HEK293 (cell line): ENCODE measurements at regions not wholly inside any gene's neighbourhood (a gene's known extent, or its start where the extent isn't known, plus 50 kb on each side); places are given as distances from the start of the nearest gene placed in this dataset.

ENCODE experiments used
- CTCF ChIA-PET: fragments of 350-600 bp; formaldehyde crosslinking; extraction: SDS; loops from one replicate; lab custom pipeline; 2021; ENCODE audit warnings: antibody characterized with exemption; lab: Yijun Ruan, JAX
- POLR2A ChIA-PET: fragments of 300-600 bp; formaldehyde crosslinking; extraction: SDS; loops from one replicate; lab custom pipeline; 2020; ENCODE audit warnings: antibody characterized with exemption, inconsistent platforms; lab: Yijun Ruan, JAX
- H3K27ac ChIP-seq: fragments of 200-500 bp; sonication (Bioruptor generic); 2 replicates; pipeline ENCODE4 v1.5.1; 2014; ENCODE audit warnings: low read depth, low read length, control low read depth, inconsistent platforms; ENCODE audit errors: extremely low read depth
- H3K36me3 ChIP-seq, 2 experiments: fragments of 200-500 bp in 1 of 2; sonication (Bioruptor generic) in 1 of 2; 1 replicate in 1 of 2; 2 replicates in 1 of 2; pipeline ENCODE4 v1.5.1; 2014 to 2017; ENCODE audit warnings: inconsistent platforms in 2 of 2, low read length in 2 of 2; ENCODE audit not compliant: control insufficient read depth in 2 of 2, insufficient read depth in 1 of 2
- H3K4me1 ChIP-seq: fragments of 200-500 bp; sonication (Bioruptor generic); 2 replicates; pipeline ENCODE4 v1.5.1; 2014; ENCODE audit warnings: mild to moderate bottlenecking, low read length, inconsistent platforms; ENCODE audit not compliant: control insufficient read depth, insufficient read depth
- H3K4me3 ChIP-seq: 2 replicates; pipeline ENCODE4 v1.5.1; 2011; ENCODE audit warnings: low read depth, mild to moderate bottlenecking, control low read depth, low read length, moderate library complexity
- H3K9me3 ChIP-seq: fragments of 200-500 bp; sonication (Bioruptor generic); 2 replicates; pipeline ENCODE4 v1.5.1; 2014; ENCODE audit warnings: low read depth, low read length, inconsistent platforms; ENCODE audit not compliant: control insufficient read depth, insufficient read depth
- GFI1B ChIP-seq: fragments of 450-650 bp; formaldehyde crosslinking; IDR thresholded peaks from 2 replicates; pipeline ENCODE4 v1.5.1; 2016; ENCODE audit warnings: missing biosample characterization, missing genetic modification characterization
- HIC1 ChIP-seq: fragments of 450-650 bp; formaldehyde crosslinking; IDR thresholded peaks from 2 replicates; pipeline ENCODE4 v1.5.1; 2016; ENCODE audit warnings: missing biosample characterization, missing genetic modification characterization
- KLF10 ChIP-seq: fragments of 450-650 bp; IDR thresholded peaks from 2 replicates; pipeline ENCODE4 v1.5.1; 2018; ENCODE audit warnings: missing biosample characterization, mild to moderate bottlenecking, missing genetic modification characterization
- KLF9 ChIP-seq: fragments of 450-650 bp; formaldehyde crosslinking; IDR thresholded peaks from 2 replicates; pipeline ENCODE4 v1.5.1; 2016; ENCODE audit warnings: missing biosample characterization, missing genetic modification characterization, low read depth
- PBX3 ChIP-seq: sonication (generic); formaldehyde crosslinking; IDR thresholded peaks from 2 replicates; pipeline ENCODE4 v1.8.1; 2022; ENCODE audit warnings: mild to moderate bottlenecking, moderate library complexity, missing genetic modification reagents
- PRDM6 ChIP-seq: fragments of 450-650 bp; formaldehyde crosslinking; IDR thresholded peaks from 2 replicates; pipeline ENCODE4 v1.5.1; 2017; ENCODE audit warnings: missing biosample characterization, missing genetic modification characterization
- SP7 ChIP-seq: fragments of 450-650 bp; formaldehyde crosslinking; IDR thresholded peaks from 2 replicates; pipeline ENCODE4 v1.5.1; 2016; ENCODE audit warnings: missing biosample characterization, missing genetic modification characterization
- ZBTB21 ChIP-seq: fragments of 450-650 bp; formaldehyde crosslinking; IDR thresholded peaks from 2 replicates; pipeline ENCODE4 v1.5.1; 2017; ENCODE audit warnings: missing biosample characterization, missing genetic modification characterization
- ZBTB6 ChIP-seq: fragments of 450-650 bp; formaldehyde crosslinking; IDR thresholded peaks from 2 replicates; pipeline ENCODE4 v1.5.1; 2017; ENCODE audit warnings: missing biosample characterization, missing genetic modification characterization
- ZNF10 ChIP-seq: fragments of 450-650 bp; formaldehyde crosslinking; IDR thresholded peaks from 2 replicates; pipeline ENCODE4 v1.5.1; 2017; ENCODE audit warnings: missing biosample characterization, missing genetic modification characterization
- ZNF138 ChIP-seq: fragments of 450-650 bp; formaldehyde crosslinking; IDR thresholded peaks from 2 replicates; pipeline ENCODE4 v1.5.1; 2016; ENCODE audit warnings: missing biosample characterization, missing genetic modification characterization, borderline replicate concordance
- ZNF18 ChIP-seq: fragments of 450-650 bp; formaldehyde crosslinking; IDR thresholded peaks from 2 replicates; pipeline ENCODE4 v1.5.1; 2016; ENCODE audit warnings: missing biosample characterization, missing genetic modification characterization
- ZNF311 ChIP-seq: fragments of 450-650 bp; formaldehyde crosslinking; IDR thresholded peaks from 2 replicates; pipeline ENCODE4 v1.5.1; 2017; ENCODE audit warnings: missing biosample characterization, missing genetic modification characterization, borderline replicate concordance
- ZNF416 ChIP-seq: fragments of 450-650 bp; formaldehyde crosslinking; IDR thresholded peaks from 2 replicates; pipeline ENCODE4 v1.5.1; 2016; ENCODE audit warnings: missing biosample characterization, missing genetic modification characterization
- ZNF544 ChIP-seq: fragments of 450-650 bp; formaldehyde crosslinking; IDR thresholded peaks from 2 replicates; pipeline ENCODE4 v1.5.0; 2017; ENCODE audit warnings: missing biosample characterization, missing genetic modification characterization
- ZNF623 ChIP-seq: fragments of 450-650 bp; formaldehyde crosslinking; IDR thresholded peaks from 2 replicates; pipeline ENCODE4 v1.5.1; 2016; ENCODE audit warnings: missing biosample characterization, missing genetic modification characterization
- ZNF843 ChIP-seq: fragments of 450-650 bp; formaldehyde crosslinking; IDR thresholded peaks from 2 replicates; pipeline ENCODE4 v1.5.1; 2016; ENCODE audit warnings: missing biosample characterization, missing genetic modification characterization

GRCh38 chr6:102742028-102742427 is 1348.5 kb downstream of the GRIK2 start:
- ChIA-PET POLR2A (no interaction called here), CTCF (interaction anchor here (0.6 kb wide), 1 partner anchor 524 kb away, joined by 6 read pairs; no protein-coding TSS in a partner anchor)

More at GRCh38 chr6:102742028-102742427, 1348.5 kb downstream of the GRIK2 start:
- no peaks in the 10 kb centered on the region for H3K36me3 ChIP-seq
- TF ChIP-seq ZNF311 (tag by site-specific recombination) (no peak), KLF10 (tag by site-specific recombination) (no peak), ZBTB6 (tag by site-specific recombination) (no peak), ZNF18 (tag by site-specific recombination) (no peak), HIC1 (tag by site-specific recombination) (no peak), ZNF843 (no peak), SP7 (no peak), ZNF416 (tag by site-specific recombination) (no peak), KLF9 (tag by site-specific recombination) (no peak), ZBTB21 (tag by site-specific recombination) (no peak), GFI1B (tag by site-specific recombination) (no peak), ZNF544 (no peak), ZNF10 (tag by site-specific recombination) (no peak), PBX3 (no peak), PRDM6 (tag by site-specific recombination) (no peak), ZNF138 (tag by site-specific recombination) (no peak), ZNF623 (tag by site-specific recombination) (no peak)
- no peak overlapping the region for H3K27ac ChIP-seq
- no peak overlapping the region for H3K4me3 ChIP-seq
- no peaks in the 10 kb centered on the region for H3K9me3 ChIP-seq
- H3K4me1 ChIP-seq = no peaks in the 10 kb centered on the region
